HG02870 (cell line): ENCODE measurements at regions not wholly inside any gene's neighbourhood (a gene's known extent, or its start where the extent isn't known, plus 50 kb on each side); places are given as distances from the start of the nearest gene placed in this dataset.
A peak's percentile ranks its signal among the peaks of the same experiment; 100 is the strongest.
"Not testable (repeated sequence)": the region's sequence is repeated elsewhere in the genome, so short reads cannot be mapped to it uniquely, and the experiment has no call there.

ENCODE experiments used
- ATAC-seq: cut with Tn5 transposase; IDR thresholded peaks from one replicate; pipeline ENCODE4 v1.9.1; 2021; ENCODE audit warnings: mild to moderate bottlenecking, moderate library complexity; ENCODE audit not compliant: unreplicated experiment

- ATAC-seq, result no peak
Observed at GRCh38 chr6:156242206-156242605, 535.0 kb upstream of the ARID1B start.

- ATAC-seq, result no peak
Observed at GRCh38 chr6:156231026-156231765, 546.0 kb upstream of the ARID1B start.

- ATAC-seq, result no peak
Observed at GRCh38 chr6:156219973-156220372, 557.2 kb upstream of the ARID1B start.

GRCh38 chr6:156205678-156206077, 571.5 kb upstream of the ARID1B start:
- no peak for ATAC-seq

GRCh38 chr6:156199182-156199581, 578.0 kb upstream of the ARID1B start:
- no peak for ATAC-seq

GRCh38 chr6:156197513-156197912, 579.7 kb upstream of the ARID1B start:
- ATAC-seq, result no peak

- no peak for ATAC-seq
Observed at GRCh38 chr6:156194981-156195380, 582.2 kb upstream of the ARID1B start.

- no peak for ATAC-seq
Observed at GRCh38 chr6:156193381-156193780, 583.8 kb upstream of the ARID1B start.

- peak; percentile 84 for ATAC-seq
Observed at GRCh38 chr6:156191895-156192294, 585.3 kb upstream of the ARID1B start.

GRCh38 chr6:156191390-156191789, 585.8 kb upstream of the ARID1B start:
- not testable (repeated sequence) for ATAC-seq

- ATAC-seq, result no peak
Observed at GRCh38 chr6:156190270-156190669, 586.9 kb upstream of the ARID1B start.

- no peak for ATAC-seq
Observed at GRCh38 chr6:156189714-156190113, 587.5 kb upstream of the ARID1B start.

GRCh38 chr6:156189195-156189594, 588.0 kb upstream of the ARID1B start:
- no peak for ATAC-seq

- no peak for ATAC-seq
Observed at GRCh38 chr6:156185113-156185512, 592.1 kb upstream of the ARID1B start.

- ATAC-seq, result no peak
Observed at GRCh38 chr6:156183678-156184077, 593.5 kb upstream of the ARID1B start.

- no peak for ATAC-seq
Observed at GRCh38 chr6:156182356-156182755, 594.8 kb upstream of the ARID1B start.

GRCh38 chr6:156181506-156181905, 595.7 kb upstream of the ARID1B start:
- ATAC-seq, result no peak

GRCh38 chr6:156175971-156176421, 601.2 kb upstream of the ARID1B start:
- no peak for ATAC-seq

- ATAC-seq, result no peak
Observed at GRCh38 chr6:156175433-156175832, 601.7 kb upstream of the ARID1B start.

- no peak for ATAC-seq
Observed at GRCh38 chr6:156174031-156174890, 602.9 kb upstream of the ARID1B start.

- ATAC-seq, result no peak
Observed at GRCh38 chr6:156169371-156169770, 607.8 kb upstream of the ARID1B start.

- ATAC-seq, result no peak
Observed at GRCh38 chr6:156167625-156168071, 609.5 kb upstream of the ARID1B start.
